ENCODE measurements at regions not wholly inside any gene's neighbourhood (a gene's known extent, or its start where the extent isn't known, plus 50 kb on each side); places are given as distances from the start of the nearest gene placed in this dataset.

DNA sequence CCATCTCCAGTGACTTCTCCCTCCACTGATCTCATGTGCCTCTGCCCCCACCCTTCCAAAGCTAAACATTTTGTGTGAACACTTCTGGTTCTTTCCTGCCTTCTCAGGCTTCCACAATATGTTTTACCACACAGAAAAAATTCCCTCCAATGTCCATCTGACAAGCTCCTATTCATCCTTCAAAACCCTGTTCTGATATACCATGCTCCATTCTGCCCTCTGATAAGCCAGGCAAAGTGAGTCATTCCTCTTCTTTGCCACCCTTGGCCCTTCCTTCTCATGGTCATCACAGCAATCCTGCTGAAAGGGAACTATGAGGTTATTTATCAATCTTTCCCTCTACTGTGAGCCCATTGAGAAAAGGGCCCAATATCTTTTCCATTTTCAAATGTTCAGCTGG, 97.6 kb downstream of the BARX1 start:
- H3K27ac ChIP-seq (ENCODE audit: extremely low read depth, low read depth, low read length), result no peak overlapping the region
- no peak overlapping the region for H3K9ac ChIP-seq (ENCODE audit: insufficient read depth in 1 of 2, low read depth in 2 of 2, low read length in 2 of 2)
- H2AFZ ChIP-seq (ENCODE audit: low read depth, low read length), result no peak overlapping the region
- ATAC-seq (no peak), FAIRE-seq (no peak), DNase-seq (ENCODE audit: extremely low read depth in 1 of 4, low spot score in 3 of 4) (no peak)
- no peaks in the 10 kb centered on the region for H4K20me1 ChIP-seq (replicated peaks; ENCODE audit: control insufficient read depth, insufficient read depth, low read length)
- H3K79me2 ChIP-seq (ENCODE audit: control insufficient read depth, insufficient read depth, low read length), result no peaks in the 10 kb centered on the region
- H3K4me2 ChIP-seq (ENCODE audit: insufficient read depth, low read length), result no peak overlapping the region
- ChIA-PET CTCF (ENCODE audit: low intra/inter-chr PET ratio) (no interaction called here), POLR2A (no interaction called here)
- TF ChIP-seq SMARCA4 (IDR thresholded peaks at IDR 0.05), result no peak
- no peak for TF ChIP-seq SRF (CRISPR knock-in tag; IDR thresholded peaks at IDR 0.05)
- no peak for TF ChIP-seq ZNF354B (CRISPR knock-in tag; IDR thresholded peaks at IDR 0.05)
- no peak for TF ChIP-seq LEF1 (IDR thresholded peaks at IDR 0.05)
- no peak for TF ChIP-seq ZFP36 (IDR thresholded peaks at IDR 0.05; ENCODE audit: low read depth, low read length, partially characterized antibody)
- in situ Hi-C loops (cut with MboI), result no loop called here
- peaks cover 7 to 27% of the 10 kb centered on the region in 2 experiments for H3K27me3 ChIP-seq (ENCODE audit: control insufficient read depth in 2 of 2, insufficient read depth in 2 of 2, low read length in 2 of 2)
- peaks cover 3% of the 10 kb centered on the region for H3K9me1 ChIP-seq (ENCODE audit: control insufficient read depth, insufficient read depth, low read length)
- H3K36me3 ChIP-seq (ENCODE audit: control insufficient read depth, insufficient read depth, low read length), result no peaks in the 10 kb centered on the region
- no peaks in the 10 kb centered on the region for H3K9me3 ChIP-seq (replicated peaks; ENCODE audit: control insufficient read depth, insufficient read depth, low read depth, low read length)
- no peak overlapping the region for H3K4me3 ChIP-seq
- BruUV-seq (replicated peaks), result no TSS peak
- peaks cover 0 to 7% of the 10 kb centered on the region in 2 experiments; a peak in 2 of 5 replicates for H3K4me1 ChIP-seq (replicated peaks in 1 of 2; ENCODE audit: control insufficient read depth in 2 of 2, insufficient read depth in 2 of 2, low read length in 2 of 2)
- intact Hi-C loops (cut with micrococcal nuclease), result no loop called here

GRCh38 chr9:93852728-93853127, 102.4 kb downstream of the BARX1 start:
- no peak overlapping the region for H2AFZ ChIP-seq (ENCODE audit: low read depth, low read length)
- ChIA-PET POLR2A (no interaction called here), CTCF (ENCODE audit: low intra/inter-chr PET ratio) (no interaction called here)
- intact Hi-C loops (cut with micrococcal nuclease), result no loop called here
- no peaks in the 10 kb centered on the region for H3K36me3 ChIP-seq (ENCODE audit: control insufficient read depth, insufficient read depth, low read length)
- no peaks in the 10 kb centered on the region for H4K20me1 ChIP-seq (replicated peaks; ENCODE audit: control insufficient read depth, insufficient read depth, low read length)
- H3K9ac ChIP-seq (ENCODE audit: insufficient read depth in 1 of 2, low read depth in 2 of 2, low read length in 2 of 2), result no peak overlapping the region
- FAIRE-seq (no peak), ATAC-seq (no peak), DNase-seq (ENCODE audit: extremely low read depth in 1 of 4, low spot score in 3 of 4) (no peak)
- TF ChIP-seq CEBPG (CRISPR knock-in tag; IDR thresholded peaks at IDR 0.05), result no peak
- TF ChIP-seq CEBPG (tag; conservative IDR thresholded peaks at IDR 0.05 in 1 of 2, IDR thresholded peaks at IDR 0.05 in 1 of 2), result no peak
- peak; percentile 51 for TF ChIP-seq ZNF316 (IDR thresholded peaks at IDR 0.05)
- peak; percentile 36; the same call in 1 of the 2 replicates for TF ChIP-seq C11orf30 (IDR thresholded peaks at IDR 0.05; ENCODE audit: low read depth)
- in situ Hi-C loops (cut with MboI), result no loop called here
- no peak overlapping the region for H3K4me3 ChIP-seq
- H3K9me3 ChIP-seq (replicated peaks; ENCODE audit: control insufficient read depth, insufficient read depth, low read depth, low read length), result no peaks in the 10 kb centered on the region
- no TSS peak for BruUV-seq (replicated peaks)
- H3K27ac ChIP-seq (ENCODE audit: extremely low read depth, low read depth, low read length), result no peak overlapping the region
- H3K27me3 ChIP-seq (ENCODE audit: control insufficient read depth in 2 of 2, insufficient read depth in 2 of 2, low read length in 2 of 2), result peaks cover 0 to 4% of the 10 kb centered on the region in 2 experiments; a peak in 1 of 5 replicates
- H3K9me1 ChIP-seq (ENCODE audit: control insufficient read depth, insufficient read depth, low read length), result no peaks in the 10 kb centered on the region
- no peaks in the 10 kb centered on the region for H3K4me1 ChIP-seq (replicated peaks in 1 of 2; ENCODE audit: control insufficient read depth in 2 of 2, insufficient read depth in 2 of 2, low read length in 2 of 2)
- no peak overlapping the region for H3K4me2 ChIP-seq (ENCODE audit: insufficient read depth, low read length)
- no peaks in the 10 kb centered on the region for H3K79me2 ChIP-seq (ENCODE audit: control insufficient read depth, insufficient read depth, low read length)
